ENCODE measurements at regions not wholly inside any gene's neighbourhood (a gene's known extent, or its start where the extent isn't known, plus 50 kb on each side); places are given as distances from the start of the nearest gene placed in this dataset.

DNA sequence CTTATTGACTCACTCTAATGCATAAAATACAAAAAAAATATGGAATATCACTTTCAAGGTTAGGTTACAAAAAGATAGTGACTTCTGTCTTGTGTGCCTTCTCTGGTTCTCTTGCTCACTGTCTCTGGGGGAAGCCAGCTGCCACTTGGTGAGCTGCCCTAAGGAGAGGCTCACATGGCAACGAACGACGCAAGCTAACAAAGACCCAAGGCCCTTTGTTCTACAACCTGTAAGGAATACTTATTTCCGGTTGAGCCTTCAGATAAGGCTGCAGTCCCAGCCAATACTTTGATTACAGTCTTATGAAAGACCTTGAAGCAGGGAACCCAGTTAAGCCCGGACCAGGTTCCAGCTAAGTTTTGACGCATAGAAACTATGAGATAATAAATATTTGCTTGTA lies 242.4 kb upstream of the TBX3 start:
- no peak overlapping the region for H3K4me3 ChIP-seq (replicated peaks in 1 of 2; ENCODE audit: low read depth in 2 of 2, low read length in 2 of 2)
- DNase-seq (ENCODE audit: low read depth in 2 of 2): no peak
- TF ChIP-seq, protein P1, sequence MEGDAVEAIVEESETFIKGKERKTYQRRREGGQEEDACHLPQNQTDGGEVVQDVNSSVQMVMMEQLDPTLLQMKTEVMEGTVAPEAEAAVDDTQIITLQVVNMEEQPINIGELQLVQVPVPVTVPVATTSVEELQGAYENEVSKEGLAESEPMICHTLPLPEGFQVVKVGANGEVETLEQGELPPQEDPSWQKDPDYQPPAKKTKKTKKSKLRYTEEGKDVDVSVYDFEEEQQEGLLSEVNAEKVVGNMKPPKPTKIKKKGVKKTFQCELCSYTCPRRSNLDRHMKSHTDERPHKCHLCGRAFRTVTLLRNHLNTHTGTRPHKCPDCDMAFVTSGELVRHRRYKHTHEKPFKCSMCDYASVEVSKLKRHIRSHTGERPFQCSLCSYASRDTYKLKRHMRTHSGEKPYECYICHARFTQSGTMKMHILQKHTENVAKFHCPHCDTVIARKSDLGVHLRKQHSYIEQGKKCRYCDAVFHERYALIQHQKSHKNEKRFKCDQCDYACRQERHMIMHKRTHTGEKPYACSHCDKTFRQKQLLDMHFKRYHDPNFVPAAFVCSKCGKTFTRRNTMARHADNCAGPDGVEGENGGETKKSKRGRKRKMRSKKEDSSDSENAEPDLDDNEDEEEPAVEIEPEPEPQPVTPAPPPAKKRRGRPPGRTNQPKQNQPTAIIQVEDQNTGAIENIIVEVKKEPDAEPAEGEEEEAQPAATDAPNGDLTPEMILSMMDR (IDR thresholded peaks at IDR 0.05; ENCODE audit: low read depth, low read length): no peak

DNA sequence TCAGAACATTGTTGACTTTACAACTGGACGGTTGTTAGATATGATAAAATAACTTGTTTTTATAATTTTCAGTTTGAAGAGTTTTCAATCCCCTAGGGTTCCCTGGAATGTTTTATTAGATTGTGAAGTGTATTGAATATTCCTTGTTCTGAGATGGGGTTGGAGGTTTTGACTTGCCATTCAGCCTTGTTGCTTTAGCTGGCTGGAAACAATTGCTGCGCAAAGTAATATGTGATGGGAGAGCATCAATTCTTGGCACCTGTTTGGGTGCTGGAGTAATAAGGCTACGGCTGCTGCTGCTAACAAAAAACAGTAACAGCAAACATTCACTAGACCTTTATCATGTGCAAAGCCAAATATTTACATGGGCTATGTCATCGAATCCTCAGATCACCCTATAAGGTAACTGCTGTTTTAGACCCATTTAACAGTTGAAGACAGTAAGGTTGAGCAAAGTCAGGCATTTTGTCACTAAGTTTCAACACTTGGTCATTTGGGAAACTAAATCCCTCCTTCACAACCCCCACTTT lies 241.0 kb upstream of the TBX3 start:
- TF ChIP-seq, protein P1 (IDR thresholded peaks at IDR 0.05; ENCODE audit: low read depth, low read length): no peak
- DNase-seq (ENCODE audit: low read depth in 2 of 2): no peak
- H3K4me3 ChIP-seq (replicated peaks in 1 of 2; ENCODE audit: low read depth in 2 of 2, low read length in 2 of 2): no peak overlapping the region

DNA sequence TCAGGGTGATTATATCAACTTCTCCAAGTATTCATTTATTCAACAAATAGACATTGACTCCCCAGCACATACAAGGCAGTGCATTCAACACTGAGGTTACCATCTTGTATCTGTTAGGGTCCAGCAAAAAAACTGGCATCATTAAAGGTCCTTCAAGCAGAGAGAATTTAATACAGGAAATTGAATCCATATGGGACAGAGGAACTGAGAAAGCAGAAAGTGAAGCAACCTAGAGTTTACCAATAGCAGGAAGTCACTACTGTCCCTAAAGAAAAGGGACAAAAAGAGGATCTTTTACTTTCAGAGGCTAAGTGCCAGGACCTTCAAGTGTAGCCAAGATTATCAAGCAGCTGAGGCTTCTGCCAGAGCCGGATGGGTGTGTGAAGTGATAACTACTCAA lies 237.8 kb upstream of the TBX3 start:
- DNase-seq (ENCODE audit: low read depth in 2 of 2): no peak
- H3K4me3 ChIP-seq (replicated peaks in 1 of 2; ENCODE audit: low read depth in 2 of 2, low read length in 2 of 2): no peak overlapping the region
- TF ChIP-seq, protein P1 (IDR thresholded peaks at IDR 0.05; ENCODE audit: low read depth, low read length): no peak

DNA sequence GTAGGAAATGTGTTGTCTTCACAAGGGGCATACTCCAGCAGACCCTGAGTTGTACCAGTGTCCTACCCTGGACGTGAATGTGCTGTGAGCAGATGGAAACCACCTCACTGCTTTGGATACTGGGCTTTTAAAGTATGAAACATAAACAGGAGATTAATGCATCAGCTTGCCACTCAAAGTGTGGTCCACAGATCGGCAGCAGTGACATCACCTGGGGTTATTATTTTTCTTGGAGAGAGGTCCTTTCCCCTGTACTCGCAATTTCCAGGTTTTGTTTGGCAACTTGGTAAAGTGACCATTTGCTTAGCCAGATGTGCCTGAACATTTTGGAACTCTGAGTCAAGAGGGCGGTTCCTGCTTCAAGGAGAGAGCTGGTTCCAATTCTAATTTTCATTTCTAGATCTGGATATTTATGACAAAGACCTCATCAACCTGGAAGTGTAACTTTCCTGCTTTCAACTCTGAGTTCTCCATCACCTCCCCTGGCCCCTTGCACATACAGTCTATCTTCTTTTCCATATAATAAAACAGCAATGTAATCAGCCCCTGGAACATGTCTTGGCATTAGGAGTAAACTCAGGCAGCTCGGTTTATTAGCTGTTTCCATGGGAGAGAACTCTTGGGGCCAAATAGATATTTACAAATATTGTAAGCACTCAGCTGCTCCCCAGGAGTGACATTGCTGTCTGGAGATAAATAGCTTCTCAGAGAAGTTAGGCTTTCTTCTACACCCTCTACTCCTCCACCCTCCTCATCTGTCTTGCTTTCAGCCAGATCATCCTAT lies 237.0 kb upstream of the TBX3 start:
- DNase-seq (ENCODE audit: low read depth in 2 of 2): peak; percentile 59 to 96
- TF ChIP-seq, protein P1 (IDR thresholded peaks at IDR 0.05; ENCODE audit: low read depth, low read length): no peak
- H3K4me3 ChIP-seq (replicated peaks in 1 of 2; ENCODE audit: low read depth in 2 of 2, low read length in 2 of 2): no peak overlapping the region

DNA sequence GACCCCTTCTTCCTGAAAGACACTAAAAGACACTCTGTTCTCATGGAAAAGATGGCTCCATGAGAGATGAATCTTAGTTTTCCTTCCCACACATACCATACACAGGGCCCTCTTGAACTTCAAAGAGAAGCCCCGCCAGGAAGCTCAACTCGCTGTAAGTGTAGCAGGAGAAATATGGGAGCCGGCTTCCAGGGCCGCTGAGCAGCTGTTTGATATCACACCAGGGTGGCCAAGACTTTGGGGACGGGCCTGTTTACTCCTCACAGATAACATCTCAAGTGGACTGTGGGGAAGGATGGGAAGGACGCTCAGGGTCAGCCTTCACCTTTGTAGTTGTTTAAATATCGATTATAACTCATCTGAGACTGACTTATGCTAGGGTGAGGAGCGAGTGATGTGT lies 235.5 kb upstream of the TBX3 start:
- TF ChIP-seq, protein P1 (IDR thresholded peaks at IDR 0.05; ENCODE audit: low read depth, low read length): no peak
- H3K4me3 ChIP-seq (replicated peaks in 1 of 2; ENCODE audit: low read depth in 2 of 2, low read length in 2 of 2): no peak overlapping the region
- DNase-seq (ENCODE audit: low read depth in 2 of 2): no peak

DNA sequence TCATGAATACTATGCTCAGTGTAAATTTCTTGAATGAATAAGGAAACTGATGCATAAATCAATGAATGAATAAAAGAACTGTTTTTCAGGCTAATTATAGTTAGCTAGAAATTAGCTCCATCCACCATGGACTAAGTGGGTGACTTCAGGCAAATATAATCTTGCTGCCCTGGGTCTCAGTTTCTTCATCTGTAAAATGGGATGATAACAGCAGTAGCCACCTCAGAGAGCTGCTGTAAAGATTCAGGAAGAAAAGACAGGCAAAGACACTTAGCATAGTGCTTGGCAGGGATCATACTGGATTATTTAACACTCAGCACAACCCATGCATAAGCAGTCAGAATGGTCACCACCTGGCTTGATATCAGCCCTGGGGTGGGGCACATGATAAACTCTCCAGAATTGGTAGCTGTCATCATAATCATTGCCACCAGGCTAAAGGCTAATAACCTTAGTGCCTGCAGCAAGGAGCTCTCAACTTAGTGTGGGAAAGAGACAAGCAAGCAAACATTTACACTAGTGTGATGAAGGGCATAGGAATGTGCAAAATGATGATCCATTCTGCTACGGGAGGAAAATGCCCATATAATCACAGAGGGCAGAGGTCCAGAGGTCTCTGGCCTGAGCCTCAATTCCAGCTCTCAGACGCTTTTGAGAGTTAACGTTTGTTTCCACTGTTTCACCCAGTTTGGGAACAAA lies 234.7 kb upstream of the TBX3 start:
- DNase-seq (ENCODE audit: low read depth in 2 of 2): peak; percentile 42 to 85
- TF ChIP-seq, protein P1 (IDR thresholded peaks at IDR 0.05; ENCODE audit: low read depth, low read length): peak; percentile 22
- no peak overlapping the region for H3K4me3 ChIP-seq (replicated peaks in 1 of 2; ENCODE audit: low read depth in 2 of 2, low read length in 2 of 2)
